ENCODE measurements at regions not wholly inside any gene's neighbourhood (a gene's known extent, or its start where the extent isn't known, plus 50 kb on each side); places are given as distances from the start of the nearest gene placed in this dataset.

- Mint-ChIP-seq H3K9me3 (ENCODE audit: unreplicated experiment) (peaks cover 26% of the 10 kb centered on the region), H3K4me1 (ENCODE audit: insufficient read depth, unreplicated experiment) (no peaks in the 10 kb centered on the region), H3K27me3 (ENCODE audit: insufficient read depth, unreplicated experiment) (no peaks in the 10 kb centered on the region), H3K36me3 (ENCODE audit: insufficient read depth, unreplicated experiment) (no peaks in the 10 kb centered on the region), H3K27ac (ENCODE audit: low read depth, unreplicated experiment) (no peak overlapping the region), H3K4me3 (ENCODE audit: unreplicated experiment) (no peak overlapping the region)
- TF ChIP-seq CTCF (IDR thresholded peaks at IDR 0.05; ENCODE audit: unreplicated experiment): no peak
- CTCF ChIA-PET: interaction anchor here (0.6 to 0.8 kb wide), 2 partner anchors 16 to 27 kb away, joined by 3 read pairs; no protein-coding TSS in a partner anchor
- no peak for DNase-seq (ENCODE audit: unreplicated experiment)
- intact Hi-C loops (cut with micrococcal nuclease): no loop called here
- BruUV-seq (replicated peaks): no TSS peak
- POLR2A ChIA-PET: no interaction called here
Measured at GRCh38 chr12:125966641-125967040, 901.4 kb downstream of the AACS start.

- DNase-seq (ENCODE audit: unreplicated experiment): no peak
- H3K9me3 Mint-ChIP-seq (ENCODE audit: unreplicated experiment): peaks cover 26% of the 10 kb centered on the region
- ChIA-PET CTCF (interaction anchor here (1.7 kb wide), 1 partner anchor 650 kb away, joined by 3 read pairs; no protein-coding TSS in a partner anchor), POLR2A (no interaction called here)
- no peak overlapping the region for H3K4me3 Mint-ChIP-seq (ENCODE audit: unreplicated experiment)
- H3K4me1 Mint-ChIP-seq (ENCODE audit: insufficient read depth, unreplicated experiment): no peaks in the 10 kb centered on the region
- no peaks in the 10 kb centered on the region for H3K27me3 Mint-ChIP-seq (ENCODE audit: insufficient read depth, unreplicated experiment)
- no TSS peak for BruUV-seq (replicated peaks)
- TF ChIP-seq CTCF (IDR thresholded peaks at IDR 0.05; ENCODE audit: unreplicated experiment): no peak
- H3K36me3 Mint-ChIP-seq (ENCODE audit: insufficient read depth, unreplicated experiment): no peaks in the 10 kb centered on the region
- intact Hi-C loops (cut with micrococcal nuclease): no loop called here
- no peak overlapping the region for H3K27ac Mint-ChIP-seq (ENCODE audit: low read depth, unreplicated experiment)
Measured at GRCh38 chr12:125968413-125968812, 903.2 kb downstream of the AACS start.

- no peaks in the 10 kb centered on the region for H3K27me3 Mint-ChIP-seq (ENCODE audit: insufficient read depth, unreplicated experiment)
- TF ChIP-seq CTCF (IDR thresholded peaks at IDR 0.05; ENCODE audit: unreplicated experiment): no peak
- ChIA-PET CTCF (interaction anchor here (1.1 kb wide), 1 partner anchor 97 kb away, joined by 3 read pairs; no protein-coding TSS in a partner anchor), POLR2A (no interaction called here)
- no peak overlapping the region for H3K27ac Mint-ChIP-seq (ENCODE audit: low read depth, unreplicated experiment)
- no peak overlapping the region for H3K4me3 Mint-ChIP-seq (ENCODE audit: unreplicated experiment)
- H3K4me1 Mint-ChIP-seq (ENCODE audit: insufficient read depth, unreplicated experiment): no peaks in the 10 kb centered on the region
- no peak for DNase-seq (ENCODE audit: unreplicated experiment)
- no TSS peak for BruUV-seq (replicated peaks)
- H3K9me3 Mint-ChIP-seq (ENCODE audit: unreplicated experiment): peaks cover 10% of the 10 kb centered on the region
- intact Hi-C loops (cut with micrococcal nuclease): no loop called here
- no peaks in the 10 kb centered on the region for H3K36me3 Mint-ChIP-seq (ENCODE audit: insufficient read depth, unreplicated experiment)
Measured at GRCh38 chr12:125971981-125972380, 906.7 kb downstream of the AACS start.

- Mint-ChIP-seq H3K27me3 (ENCODE audit: insufficient read depth, unreplicated experiment) (no peaks in the 10 kb centered on the region), H3K9me3 (ENCODE audit: unreplicated experiment) (no peaks in the 10 kb centered on the region), H3K4me3 (ENCODE audit: unreplicated experiment) (no peak overlapping the region), H3K36me3 (ENCODE audit: insufficient read depth, unreplicated experiment) (peaks cover 6% of the 10 kb centered on the region), H3K4me1 (ENCODE audit: insufficient read depth, unreplicated experiment) (no peaks in the 10 kb centered on the region), H3K27ac (ENCODE audit: low read depth, unreplicated experiment) (no peak overlapping the region)
- intact Hi-C loops (cut with micrococcal nuclease): no loop called here
- no peak for DNase-seq (ENCODE audit: unreplicated experiment)
- BruUV-seq (replicated peaks): no TSS peak
- CTCF ChIA-PET: interaction anchor here (1.0 kb wide), 1 partner anchor 9 kb away, joined by 3 read pairs; no protein-coding TSS in a partner anchor
- POLR2A ChIA-PET: no interaction called here
- no peak for TF ChIP-seq CTCF (IDR thresholded peaks at IDR 0.05; ENCODE audit: unreplicated experiment)
Measured at GRCh38 chr12:125978286-125978685, 913.1 kb downstream of the AACS start.
